Gastrocnemius medialis (tissue), 4 donors: ENCODE measurements at regions not wholly inside any gene's neighbourhood (a gene's known extent, or its start where the extent isn't known, plus 50 kb on each side); places are given as distances from the start of the nearest gene placed in this dataset.

Experiments
- CTCF ChIP-seq, 5 experiments: fragments of 450-650 bp in 3 of 5; fragments of 200-600 bp in 2 of 5; sonication (generic) in 2 of 5; IDR thresholded peaks in 4 of 5; conservative IDR thresholded peaks in 1 of 5; 1 replicate in 4 of 5; 2 replicates in 1 of 5; pipeline ENCODE4 v1.5.1; 2016 to 2019; ENCODE audit warnings: antibody characterized with exemption in 5 of 5, mild to moderate bottlenecking in 3 of 5, moderate library complexity in 3 of 5
- POLR2A ChIP-seq, 2 donors: fragments of 450-650 bp; IDR thresholded peaks; one replicate each; pipeline ENCODE4 v1.6.1; 2017; ENCODE audit warnings: antibody characterized with exemption in 2 of 2, mild to moderate bottlenecking in 2 of 2, moderate library complexity in 2 of 2

DNA sequence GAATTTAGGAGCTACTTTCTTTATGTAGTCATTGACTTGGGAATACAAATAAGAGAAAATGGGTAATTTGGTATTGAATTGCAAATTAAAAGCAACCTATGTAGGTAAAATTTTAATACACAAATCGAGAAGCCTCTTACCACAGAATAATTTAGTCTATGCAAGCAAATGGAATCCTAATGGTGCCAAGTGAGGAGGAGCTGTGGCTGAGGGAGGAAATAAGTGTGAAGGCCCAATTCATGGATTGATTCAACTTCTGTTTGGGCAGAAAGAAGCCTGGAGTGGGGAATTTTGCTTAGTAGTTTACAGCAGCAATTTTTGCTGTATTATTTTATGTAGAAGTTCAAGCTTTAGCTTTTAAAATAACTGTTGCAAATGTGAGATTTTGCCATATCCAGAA is 291.9 kb downstream of the OXSM start:
- TF ChIP-seq CTCF (IDR thresholded peaks at IDR 0.05 in 4 of 5, conservative IDR thresholded peaks at IDR 0.05 in 1 of 5), result no peak
- TF ChIP-seq POLR2A (IDR thresholded peaks at IDR 0.05), result no peak
